ENCODE measurements at regions not wholly inside any gene's neighbourhood (a gene's known extent, or its start where the extent isn't known, plus 50 kb on each side); places are given as distances from the start of the nearest gene placed in this dataset.
"Not testable (repeated sequence)": the region's sequence is repeated elsewhere in the genome, so short reads cannot be mapped to it uniquely, and the experiment has no call there.

- H3K4me1 Mint-ChIP-seq, result peaks cover 5% of the 10 kb centered on the region
- no peak overlapping the region for H3K4me3 Mint-ChIP-seq
- peaks cover 3% of the 10 kb centered on the region for H3K9me3 Mint-ChIP-seq
- DNase-seq (ENCODE audit: low read depth, low spot score), result no peak
- no peak for TF ChIP-seq CTCF (conservative IDR thresholded peaks at IDR 0.05)
- H3K36me3 Mint-ChIP-seq (ENCODE audit: low read depth), result no peaks in the 10 kb centered on the region
- no peak overlapping the region for H3K27ac Mint-ChIP-seq (ENCODE audit: unreplicated experiment)
- H3K27me3 Mint-ChIP-seq (ENCODE audit: low read depth), result no peaks in the 10 kb centered on the region
These were observed 106.8 kb upstream of the DPT start for GRCh38 chr1:168835791-168836190.

- no peak for TF ChIP-seq CTCF (conservative IDR thresholded peaks at IDR 0.05)
- Mint-ChIP-seq H3K4me1 (peaks cover 5% of the 10 kb centered on the region), H3K36me3 (ENCODE audit: low read depth) (no peaks in the 10 kb centered on the region), H3K4me3 (no peak overlapping the region), H3K9me3 (peaks cover 3% of the 10 kb centered on the region), H3K27ac (ENCODE audit: unreplicated experiment) (no peak overlapping the region), H3K27me3 (ENCODE audit: low read depth) (no peaks in the 10 kb centered on the region)
- no peak for DNase-seq (ENCODE audit: low read depth, low spot score)
These were observed 107.5 kb upstream of the DPT start for GRCh38 chr1:168836469-168836868.

GRCh38 chr1:168837230-168837629 lies 108.2 kb upstream of the DPT start:
- not testable (repeated sequence) for H3K9me3 Mint-ChIP-seq

GRCh38 chr1:168842306-168842705 lies 113.3 kb upstream of the DPT start:
- H3K9me3 Mint-ChIP-seq, result peaks cover 3% of the 10 kb centered on the region
- H3K4me3 Mint-ChIP-seq, result no peak overlapping the region
- H3K27me3 Mint-ChIP-seq (ENCODE audit: low read depth), result no peaks in the 10 kb centered on the region
- H3K4me1 Mint-ChIP-seq, result no peaks in the 10 kb centered on the region
- H3K27ac Mint-ChIP-seq (ENCODE audit: unreplicated experiment), result no peak overlapping the region
- no peaks in the 10 kb centered on the region for H3K36me3 Mint-ChIP-seq (ENCODE audit: low read depth)
- no peak for DNase-seq (ENCODE audit: low read depth, low spot score)
- TF ChIP-seq CTCF (conservative IDR thresholded peaks at IDR 0.05), result no peak

More at GRCh38 chr1:168837230-168837629, 108.2 kb upstream of the DPT start:
- not testable (repeated sequence) for H3K4me1 Mint-ChIP-seq; DNase-seq (ENCODE audit: low read depth, low spot score); H3K27ac Mint-ChIP-seq (ENCODE audit: unreplicated experiment); H3K4me3 Mint-ChIP-seq; H3K27me3 Mint-ChIP-seq (ENCODE audit: low read depth); H3K36me3 Mint-ChIP-seq (ENCODE audit: low read depth)

GRCh38 chr1:168842916-168843315 lies 113.9 kb upstream of the DPT start:
- TF ChIP-seq CTCF (conservative IDR thresholded peaks at IDR 0.05), result no peak
- no peaks in the 10 kb centered on the region for H3K27me3 Mint-ChIP-seq (ENCODE audit: low read depth)
- no peaks in the 10 kb centered on the region for H3K36me3 Mint-ChIP-seq (ENCODE audit: low read depth)
- H3K27ac Mint-ChIP-seq (ENCODE audit: unreplicated experiment), result no peak overlapping the region
- peaks cover 3% of the 10 kb centered on the region for H3K9me3 Mint-ChIP-seq
- no peak overlapping the region for H3K4me3 Mint-ChIP-seq
- no peaks in the 10 kb centered on the region for H3K4me1 Mint-ChIP-seq
- DNase-seq (ENCODE audit: low read depth, low spot score), result no peak

GRCh38 chr1:168843401-168843800 lies 114.4 kb upstream of the DPT start:
- DNase-seq (ENCODE audit: low read depth, low spot score), result no peak
- Mint-ChIP-seq H3K27me3 (ENCODE audit: low read depth) (no peaks in the 10 kb centered on the region), H3K4me3 (no peak overlapping the region), H3K4me1 (no peaks in the 10 kb centered on the region), H3K36me3 (ENCODE audit: low read depth) (no peaks in the 10 kb centered on the region), H3K9me3 (peaks cover 3% of the 10 kb centered on the region), H3K27ac (ENCODE audit: unreplicated experiment) (no peak overlapping the region)
- no peak for TF ChIP-seq CTCF (conservative IDR thresholded peaks at IDR 0.05)

All from neural crest cell (in vitro differentiated cells).